SK-N-SH (cell line): ENCODE measurements at regions not wholly inside any gene's neighbourhood (a gene's known extent, or its start where the extent isn't known, plus 50 kb on each side); places are given as distances from the start of the nearest gene placed in this dataset.

Experiments used
- CTCF ChIA-PET: fragments of 300-600, 350-600 bp; formaldehyde crosslinking; extraction: SDS; loops from one replicate; lab custom pipeline; 2021; lab: Yijun Ruan, JAX
- POLR2A ChIA-PET: fragments of 350-600 bp; sonication (Branson Sonifier 250); formaldehyde crosslinking; extraction: SDS; loops from one replicate; lab custom pipeline; 2020; ENCODE audit warnings: antibody characterized with exemption, inconsistent platforms; lab: Yijun Ruan, JAX
- DNase-seq: peaks from one replicate; pipeline ENCODE4 v3.0.0; 2012
- H2AFZ ChIP-seq: fragments of 200-600 bp; sonication (generic); 2 replicates; pipeline ENCODE4 v1.8.1; 2016; ENCODE audit warnings: antibody characterized with exemption, mild to moderate bottlenecking, low read depth
- H3F3A ChIP-seq: fragments of 200-600 bp; sonication (generic); replicated peaks from 2 replicates; pipeline ENCODE3; 2016; ENCODE audit warnings: antibody characterized with exemption, mild to moderate bottlenecking; ENCODE audit not compliant: insufficient read depth
- H3K27ac ChIP-seq, 2 experiments: fragments of 200-500 bp in 1 of 2; fragments of 200-600 bp in 1 of 2; sonication (Bioruptor generic) in 1 of 2; sonication (generic), shearing (Covaris generic) in 1 of 2; 2 replicates each; pipeline versions ENCODE4 v1.5.1 to v1.6.1; 2014 to 2016; ENCODE audit warnings: low read depth in 2 of 2, inconsistent platforms in 1 of 2, low read length in 1 of 2, mild to moderate bottlenecking in 1 of 2, mixed read lengths in 1 of 2
- H3K27me3 ChIP-seq: fragments of 200-600 bp; sonication (generic), shearing (Covaris generic); 2 replicates; pipeline ENCODE4 v1.6.1; 2016; ENCODE audit warnings: mixed run types; ENCODE audit not compliant: insufficient read depth
- H3K36me3 ChIP-seq, 2 experiments: fragments of 200-500 bp in 1 of 2; fragments of 200-600 bp in 1 of 2; sonication (Bioruptor generic) in 1 of 2; sonication (generic) in 1 of 2; replicated peaks in 1 of 2; 2 replicates each; pipeline versions ENCODE3 to v1.5.1; 2014 to 2016; ENCODE audit warnings: low read length in 1 of 2, mild to moderate bottlenecking in 1 of 2; ENCODE audit not compliant: insufficient read depth in 2 of 2, control insufficient read depth in 1 of 2
- H3K4me1 ChIP-seq, 2 experiments: fragments of 200-500 bp in 1 of 2; fragments of 200-600 bp in 1 of 2; sonication (Bioruptor generic) in 1 of 2; sonication (generic), shearing (Covaris generic) in 1 of 2; 2 replicates each; pipeline versions ENCODE4 v1.5.1 to v1.6.1; 2014 to 2016; ENCODE audit warnings: low read depth in 1 of 2, low read length in 1 of 2, mixed run types in 1 of 2; ENCODE audit not compliant: insufficient read depth in 2 of 2, control insufficient read depth in 1 of 2
- H3K4me2 ChIP-seq: fragments of 200-600 bp; sonication (generic), shearing (Covaris generic); 2 replicates; pipeline ENCODE4 v1.6.1; 2017; ENCODE audit warnings: mixed run types
- H3K4me3 ChIP-seq, 2 experiments: fragments of 200-500 bp in 1 of 2; fragments of 200-600 bp in 1 of 2; sonication (Bioruptor generic) in 1 of 2; sonication (generic), shearing (Covaris generic) in 1 of 2; 2 replicates each; pipeline versions ENCODE4 v1.5.1 to v1.8.1; 2014 to 2016; ENCODE audit warnings: low read depth in 2 of 2, inconsistent platforms in 1 of 2, low read length in 1 of 2, mild to moderate bottlenecking in 1 of 2, mixed read lengths in 1 of 2, moderate library complexity in 1 of 2
- H3K79me2 ChIP-seq: fragments of 200-600 bp; sonication (generic); 2 replicates; pipeline ENCODE4 v1.8.1; 2017; ENCODE audit warnings: mild to moderate bottlenecking; ENCODE audit not compliant: insufficient read depth
- H3K9ac ChIP-seq: fragments of 200-600 bp; sonication (generic); 2 replicates; pipeline ENCODE4 v1.6.1; 2017; ENCODE audit warnings: mixed run types
- H3K9me2 ChIP-seq: fragments of 200-600 bp; sonication (generic); 2 replicates; pipeline ENCODE4 v1.6.1; 2017; ENCODE audit warnings: mixed run types
- H3K9me3 ChIP-seq: fragments of 200-600 bp; sonication (generic); 2 replicates; pipeline ENCODE4 v1.6.1; 2017; ENCODE audit warnings: mixed run types, mild to moderate bottlenecking, moderate library complexity
- H4K20me1 ChIP-seq: fragments of 200-600 bp; sonication (generic); 2 replicates; pipeline ENCODE4 v1.6.1; 2017; ENCODE audit warnings: mild to moderate bottlenecking, mixed run types; ENCODE audit not compliant: insufficient read depth
- CHD2 ChIP-seq: fragments of 150-350 bp; IDR thresholded peaks from 2 replicates; pipeline ENCODE4 v1.6.1; 2018; ENCODE audit warnings: low read length; ENCODE audit not compliant: partially characterized antibody
- CTCF ChIP-seq: fragments of 200-600 bp; sonication (generic); IDR thresholded peaks from 2 replicates; pipeline ENCODE4 v1.6.1; 2017; ENCODE audit warnings: antibody characterized with exemption, mild to moderate bottlenecking, moderate library complexity
- ELF1 ChIP-seq: IDR thresholded peaks from 2 replicates; pipeline ENCODE4 v1.4.0; 2012
- FOSL2 ChIP-seq: IDR thresholded peaks from 2 replicates; pipeline ENCODE4 v1.4.0; 2012; ENCODE audit warnings: low read depth, mild to moderate bottlenecking, moderate library complexity, borderline replicate concordance
- FOXJ3 ChIP-seq: sonication (generic); formaldehyde crosslinking; IDR thresholded peaks from 2 replicates; pipeline ENCODE4 v1.5.1; 2020; ENCODE audit warnings: mild to moderate bottlenecking, missing genetic modification reagents
- FOXM1 ChIP-seq: IDR thresholded peaks from 2 replicates; pipeline ENCODE4 v1.4.0; 2012; ENCODE audit warnings: low read depth, mild to moderate bottlenecking
- GATA2 ChIP-seq: sonication (generic); formaldehyde crosslinking; IDR thresholded peaks from 2 replicates; pipeline ENCODE4 v1.5.0; 2020; ENCODE audit warnings: mild to moderate bottlenecking, missing genetic modification reagents
- MAX ChIP-seq: IDR thresholded peaks from 2 replicates; pipeline ENCODE4 v1.4.0; 2012; ENCODE audit warnings: low read depth
- MEF2A ChIP-seq: IDR thresholded peaks from 2 replicates; pipeline ENCODE4 v1.4.0; 2012; ENCODE audit warnings: low read depth, borderline replicate concordance
- MXI1 ChIP-seq: IDR thresholded peaks from 2 replicates; pipeline ENCODE4 v1.6.1; 2012; ENCODE audit warnings: mild to moderate bottlenecking, low read depth, low read length, improper control_type of control experiment
- RCOR1 ChIP-seq: fragments of 150-350 bp; IDR thresholded peaks from 2 replicates; pipeline ENCODE4 v1.6.1; 2017; ENCODE audit warnings: antibody characterized with exemption, low read length
- REST ChIP-seq: IDR thresholded peaks from 2 replicates; pipeline ENCODE4 v1.6.1; 2012; ENCODE audit warnings: mild to moderate bottlenecking, low read depth, low read length, moderate library complexity
- RFX5 ChIP-seq: IDR thresholded peaks from 2 replicates; pipeline ENCODE4 v1.6.1; 2012; ENCODE audit warnings: mild to moderate bottlenecking, improper control_type of control experiment, low read length
- TAF1 ChIP-seq: IDR thresholded peaks from 2 replicates; pipeline ENCODE4 v1.6.1; 2012; ENCODE audit warnings: low read depth, mild to moderate bottlenecking, low read length, moderate library complexity, borderline replicate concordance
- TEAD4 ChIP-seq: IDR thresholded peaks from 2 replicates; pipeline ENCODE4 v1.4.0; 2012; ENCODE audit warnings: mild to moderate bottlenecking, borderline replicate concordance; ENCODE audit not compliant: insufficient read depth
- USF2 ChIP-seq: fragments of 150-350 bp; IDR thresholded peaks from 2 replicates; pipeline ENCODE4 v1.6.1; 2017; ENCODE audit warnings: antibody characterized with exemption, low read length, low read depth, borderline replicate concordance
- WGBS: methylation state at CpG from one replicate; pipeline ENCODE4 v1.1.6; 2017; ENCODE audit warnings: low lambda C conversion rate; 5-methylcytosine and 5-hydroxymethylcytosine counted together

- H3K27ac ChIP-seq: no peak overlapping the region
- no peaks in the 10 kb centered on the region; a peak in 1 of 4 replicates for H3K4me1 ChIP-seq
- H3K4me2 ChIP-seq: no peak overlapping the region
- no peaks in the 10 kb centered on the region for H3F3A ChIP-seq
- H3K4me3 ChIP-seq: no peak overlapping the region
- DNase-seq: no peak
- no peaks in the 10 kb centered on the region for H3K9me3 ChIP-seq
- TF ChIP-seq RCOR1 (no peak), ELF1 (no peak), TEAD4 (no peak), GATA2 (no peak), MAX (no peak), REST (no peak), CHD2 (no peak), TAF1 (no peak), USF2 (no peak), FOXM1 (no peak), FOSL2 (no peak), RFX5 (no peak), MEF2A (no peak), FOXJ3 (no peak), CTCF (no peak), MXI1 (no peak)
- no peaks in the 10 kb centered on the region for H3K27me3 ChIP-seq
- no peaks in the 10 kb centered on the region for H4K20me1 ChIP-seq
- 5% methylated on average over 1 of the region's 1 CpG for WGBS
- H3K36me3 ChIP-seq: no peaks in the 10 kb centered on the region
- H3K79me2 ChIP-seq: no peaks in the 10 kb centered on the region
- CTCF ChIA-PET: interaction anchor here (0.7 to 1.1 kb wide), 2 partner anchors 12 to 509 kb away, joined by 3 read pairs; no protein-coding TSS in a partner anchor
- no peak overlapping the region for H3K9ac ChIP-seq
- POLR2A ChIA-PET: no interaction called here
- H2AFZ ChIP-seq: no peak overlapping the region
- no peaks in the 10 kb centered on the region for H3K9me2 ChIP-seq
Measured at GRCh38 chr4:23233596-23233995, 540.9 kb downstream of the GBA3 start.
